ENCODE measurements at regions not wholly inside any gene's neighbourhood (a gene's known extent, or its start where the extent isn't known, plus 50 kb on each side); places are given as distances from the start of the nearest gene placed in this dataset.

- TF ChIP-seq L3MBTL2 (conservative IDR thresholded peaks at IDR 0.05) (no peak), SUZ12 (IDR thresholded peaks at IDR 0.05) (no peak), ARNT (IDR thresholded peaks at IDR 0.05) (no peak), PKNOX1 (IDR thresholded peaks at IDR 0.05) (no peak)
Observed at GRCh38 chr14:83561261-83561660, 1968.7 kb upstream of the FLRT2 start.
